Bronchial epithelial cell (primary cell): ENCODE measurements at regions not wholly inside any gene's neighbourhood (a gene's known extent, or its start where the extent isn't known, plus 50 kb on each side); places are given as distances from the start of the nearest gene placed in this dataset.

ENCODE experiments used
- DNase-seq: peaks from one replicate; pipeline ENCODE4 v3.0.0-alpha.2; 2010; ENCODE audit warnings: low read depth
- FAIRE-seq: peaks from 2 replicates; lab custom pipeline; 2011; peaks lifted over from hg19 to GRCh38; lab: Jason Lieb, UNC
- H3K27me3 ChIP-seq: 2 replicates; pipeline ENCODE4 v1.5.1; 2011; ENCODE audit warnings: low read length; ENCODE audit not compliant: control insufficient read depth, insufficient read depth
- H3K36me3 ChIP-seq: 2 replicates; pipeline ENCODE4 v1.5.1; 2011; ENCODE audit warnings: low read length; ENCODE audit not compliant: control insufficient read depth, insufficient read depth
- H3K4me3 ChIP-seq: 2 replicates; pipeline ENCODE4 v1.5.1; 2011; ENCODE audit warnings: mild to moderate bottlenecking, low read depth, low read length, control low read depth
- CTCF ChIP-seq: IDR thresholded peaks from 2 replicates; pipeline ENCODE4 v1.5.1; 2011; ENCODE audit warnings: mild to moderate bottlenecking, moderate library complexity, low read length, control low read depth, inconsistent platforms; ENCODE audit not compliant: insufficient read depth, severe bottlenecking

- H3K27me3 ChIP-seq, result no peaks in the 10 kb centered on the region
These were observed 127.3 kb upstream of the PLEKHA5 start for GRCh38 chr12:19002216-19002615.

DNA sequence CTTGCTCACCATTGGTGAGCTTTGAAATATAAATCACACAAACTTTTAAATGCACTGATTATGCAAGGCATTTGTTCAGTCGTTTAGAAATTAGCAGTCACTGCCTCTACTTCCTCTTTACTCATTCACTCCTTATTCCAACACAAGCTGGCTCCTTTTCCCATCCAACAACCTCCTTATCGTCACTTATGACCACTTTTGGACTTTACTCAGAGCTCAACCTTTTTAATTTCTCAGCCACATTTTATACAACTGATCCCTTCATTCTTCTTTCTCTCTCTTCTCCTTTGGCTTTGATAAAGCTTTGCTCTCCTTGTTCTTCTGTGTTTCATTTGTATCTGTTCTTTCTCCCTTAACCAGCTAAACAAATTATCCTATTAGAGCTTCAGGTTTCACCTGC lies 126.4 kb upstream of the PLEKHA5 start:
- no peaks in the 10 kb centered on the region for H3K27me3 ChIP-seq
- no peak overlapping the region for H3K4me3 ChIP-seq
- no peak for TF ChIP-seq CTCF
- DNase-seq (no peak), FAIRE-seq (peak; percentile 18)
- H3K36me3 ChIP-seq, result no peaks in the 10 kb centered on the region

More at GRCh38 chr12:19002216-19002615, 127.3 kb upstream of the PLEKHA5 start:
- TF ChIP-seq CTCF, result no peak
- no peaks in the 10 kb centered on the region for H3K36me3 ChIP-seq
- DNase-seq, result peak; percentile 15
- no peak overlapping the region for H3K4me3 ChIP-seq
- FAIRE-seq, result no peak

DNA sequence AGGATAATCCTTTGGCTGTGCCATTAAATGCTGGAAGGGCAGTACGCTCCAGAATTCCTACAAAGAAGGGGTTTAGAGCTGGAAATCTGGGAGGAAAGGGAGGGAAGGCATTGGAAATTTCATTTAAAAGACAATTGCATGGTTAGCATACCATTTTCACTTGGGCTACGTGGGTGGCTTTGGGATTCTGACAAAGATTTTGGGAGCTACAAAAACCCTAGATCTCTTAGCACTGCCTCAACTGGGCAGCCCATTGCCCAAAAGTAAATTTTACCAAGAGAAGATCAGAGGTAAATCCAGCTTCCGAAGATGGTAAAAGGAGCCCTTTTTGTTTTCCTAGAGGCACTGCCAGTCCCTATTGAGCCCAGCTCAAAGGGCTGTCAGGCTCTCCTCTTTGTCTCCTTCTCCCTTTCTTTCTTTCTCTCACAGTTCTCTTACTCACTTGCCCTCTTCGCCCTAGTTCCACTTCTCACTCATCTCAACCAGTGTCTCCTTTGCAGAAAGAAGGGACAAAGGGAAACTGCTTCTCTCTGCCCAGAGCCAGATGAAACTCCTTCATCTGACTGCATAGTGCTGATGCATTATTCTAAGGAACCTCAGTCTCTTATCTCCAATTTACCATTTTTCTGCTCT lies 125.4 kb upstream of the PLEKHA5 start:
- Histone ChIP-seq H3K4me3 (no peak overlapping the region), H3K27me3 (no peaks in the 10 kb centered on the region), H3K36me3 (no peaks in the 10 kb centered on the region)
- DNase-seq (no peak), FAIRE-seq (no peak)
- TF ChIP-seq CTCF, result no peak

DNA sequence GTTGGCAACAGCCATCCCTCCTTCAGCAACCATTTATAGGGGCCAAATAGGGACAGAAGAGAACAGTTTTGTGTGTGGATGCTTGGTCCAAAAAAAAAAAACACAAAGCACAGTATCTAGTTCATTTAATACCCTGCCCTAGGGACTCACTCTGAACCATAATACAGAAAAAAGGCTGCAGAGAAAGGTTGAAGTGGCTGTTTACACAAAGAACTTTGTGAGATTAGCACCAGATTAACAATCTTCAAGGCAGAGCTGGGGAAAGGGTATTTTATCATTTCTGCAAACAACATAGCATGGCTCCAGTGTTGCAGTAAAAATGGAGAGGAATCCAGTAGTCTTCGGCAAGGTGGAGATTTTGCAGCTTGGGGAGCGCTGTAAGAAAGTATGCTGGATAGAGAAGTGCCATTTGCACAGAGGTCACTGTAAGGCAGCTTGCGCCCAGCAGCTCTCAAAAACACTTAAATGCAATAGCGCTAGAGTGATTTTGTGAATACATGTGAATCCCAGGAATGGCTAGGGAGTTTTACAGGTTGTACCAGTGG lies 124.2 kb upstream of the PLEKHA5 start:
- H3K4me3 ChIP-seq, result no peak overlapping the region

GRCh38 chr12:19006626-19007137 lies 122.9 kb upstream of the PLEKHA5 start:
- no peak for FAIRE-seq
- TF ChIP-seq CTCF, result no peak
- no peak for DNase-seq
- Histone ChIP-seq H3K27me3 (no peaks in the 10 kb centered on the region), H3K36me3 (no peaks in the 10 kb centered on the region), H3K4me3 (no peak overlapping the region)

More for the DNA sequence above, 124.2 kb upstream of the PLEKHA5 start:
- H3K36me3 ChIP-seq, result no peaks in the 10 kb centered on the region
- H3K27me3 ChIP-seq, result no peaks in the 10 kb centered on the region
- TF ChIP-seq CTCF, result no peak
- DNase-seq (no peak), FAIRE-seq (no peak)

DNA sequence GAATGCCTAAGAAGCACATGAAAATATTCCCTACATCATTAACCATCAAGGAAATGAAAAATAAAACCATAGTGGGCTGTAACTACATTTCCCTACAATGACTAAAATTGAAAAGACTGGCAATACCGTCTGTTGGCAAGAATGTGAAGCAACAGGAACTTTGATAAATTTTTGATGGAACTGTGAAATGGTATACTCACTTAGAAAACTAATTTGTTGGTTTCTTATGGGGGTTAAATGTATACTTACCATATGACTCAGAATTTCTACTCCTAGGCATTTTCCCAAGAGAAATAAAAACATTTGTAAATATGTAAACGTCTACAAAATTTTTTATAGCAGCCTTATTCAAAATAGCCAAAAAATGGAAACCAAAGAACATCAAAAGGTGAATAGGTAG lies 121.4 kb upstream of the PLEKHA5 start:
- Histone ChIP-seq H3K4me3 (no peak overlapping the region), H3K36me3 (no peaks in the 10 kb centered on the region), H3K27me3 (no peaks in the 10 kb centered on the region)
- DNase-seq (no peak), FAIRE-seq (no peak)
- no peak for TF ChIP-seq CTCF
